ENCODE measurements at regions not wholly inside any gene's neighbourhood (a gene's known extent, or its start where the extent isn't known, plus 50 kb on each side); places are given as distances from the start of the nearest gene placed in this dataset.

- no peak for TF ChIP-seq CTCF (IDR thresholded peaks at IDR 0.05; ENCODE audit: low read length)
- no peak for TF ChIP-seq EZH2phosphoT487 (IDR thresholded peaks at IDR 0.05; ENCODE audit: low read length)
- TF ChIP-seq EZH2 (optimal IDR thresholded peaks at IDR 0.05; ENCODE audit: low read depth, low read length): no peak
Observed at GRCh38 chr16:31678649-31679325, 151.1 kb downstream of the AHSP start.
